ENCODE measurements at regions not wholly inside any gene's neighbourhood (a gene's known extent, or its start where the extent isn't known, plus 50 kb on each side); places are given as distances from the start of the nearest gene placed in this dataset.

GRCh38 chr12:46445093-46445492 is 72.5 kb upstream of the SLC38A2 start:
- no peaks in the 10 kb centered on the region for H3K27me3 ChIP-seq
- peaks cover 36% of the 10 kb centered on the region for H3K4me1 ChIP-seq
- no peak overlapping the region for H3K4me3 ChIP-seq
- intact Hi-C loops (cut with DNase I), result no loop called here
- H3K27ac ChIP-seq, result no peak overlapping the region
- no peak for DNase-seq (ENCODE audit: extremely low spot score in 2 of 2)
- TF ChIP-seq POLR2A (IDR thresholded peaks at IDR 0.05) (no peak), POLR2AphosphoS5 (IDR thresholded peaks at IDR 0.05; ENCODE audit: insufficient read depth in 1 of 2, low read depth in 1 of 2) (no peak)
- TF ChIP-seq, protein P1, sequence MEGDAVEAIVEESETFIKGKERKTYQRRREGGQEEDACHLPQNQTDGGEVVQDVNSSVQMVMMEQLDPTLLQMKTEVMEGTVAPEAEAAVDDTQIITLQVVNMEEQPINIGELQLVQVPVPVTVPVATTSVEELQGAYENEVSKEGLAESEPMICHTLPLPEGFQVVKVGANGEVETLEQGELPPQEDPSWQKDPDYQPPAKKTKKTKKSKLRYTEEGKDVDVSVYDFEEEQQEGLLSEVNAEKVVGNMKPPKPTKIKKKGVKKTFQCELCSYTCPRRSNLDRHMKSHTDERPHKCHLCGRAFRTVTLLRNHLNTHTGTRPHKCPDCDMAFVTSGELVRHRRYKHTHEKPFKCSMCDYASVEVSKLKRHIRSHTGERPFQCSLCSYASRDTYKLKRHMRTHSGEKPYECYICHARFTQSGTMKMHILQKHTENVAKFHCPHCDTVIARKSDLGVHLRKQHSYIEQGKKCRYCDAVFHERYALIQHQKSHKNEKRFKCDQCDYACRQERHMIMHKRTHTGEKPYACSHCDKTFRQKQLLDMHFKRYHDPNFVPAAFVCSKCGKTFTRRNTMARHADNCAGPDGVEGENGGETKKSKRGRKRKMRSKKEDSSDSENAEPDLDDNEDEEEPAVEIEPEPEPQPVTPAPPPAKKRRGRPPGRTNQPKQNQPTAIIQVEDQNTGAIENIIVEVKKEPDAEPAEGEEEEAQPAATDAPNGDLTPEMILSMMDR (IDR thresholded peaks at IDR 0.05), result no peak
- no peaks in the 10 kb centered on the region for H3K36me3 ChIP-seq
- no peaks in the 10 kb centered on the region for H3K9me3 ChIP-seq

GRCh38 chr12:46443594-46444263 is 71.2 kb upstream of the SLC38A2 start:
- DNase-seq (ENCODE audit: extremely low spot score in 2 of 2), result no peak
- Histone ChIP-seq H3K27ac (no peak overlapping the region), H3K27me3 (no peaks in the 10 kb centered on the region), H3K36me3 (no peaks in the 10 kb centered on the region), H3K4me1 (peaks cover 35% of the 10 kb centered on the region), H3K9me3 (no peaks in the 10 kb centered on the region), H3K4me3 (no peak overlapping the region)
- intact Hi-C loops (cut with DNase I), result no loop called here
- TF ChIP-seq POLR2AphosphoS5 (IDR thresholded peaks at IDR 0.05; ENCODE audit: insufficient read depth in 1 of 2, low read depth in 1 of 2), result no peak
- TF ChIP-seq, protein P1 (IDR thresholded peaks at IDR 0.05), result no peak
- no peak for TF ChIP-seq POLR2A (IDR thresholded peaks at IDR 0.05)

DNA sequence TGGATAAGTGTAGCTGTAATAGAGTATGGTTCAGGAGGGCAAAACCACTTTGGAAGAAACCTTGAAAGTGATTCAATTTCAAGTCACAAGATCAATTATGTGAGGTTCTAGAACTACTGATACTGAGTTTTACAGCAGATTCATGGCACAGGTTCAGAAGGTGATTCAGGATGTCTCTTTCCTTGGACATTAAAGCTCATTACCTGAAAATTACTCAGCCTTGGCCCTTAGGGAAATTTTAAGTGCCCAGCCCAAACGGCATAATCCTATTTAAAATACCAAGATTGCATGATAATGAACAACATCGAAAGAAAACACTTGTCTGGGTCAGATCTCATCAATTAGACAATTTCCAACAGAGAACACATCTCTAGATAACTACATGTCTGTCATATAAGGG is 70.2 kb upstream of the SLC38A2 start:
- DNase-seq (ENCODE audit: extremely low spot score in 2 of 2), result no peak
- H3K36me3 ChIP-seq, result no peaks in the 10 kb centered on the region
- H3K9me3 ChIP-seq, result no peaks in the 10 kb centered on the region
- no peak overlapping the region for H3K4me3 ChIP-seq
- intact Hi-C loops (cut with DNase I), result no loop called here
- TF ChIP-seq POLR2AphosphoS5 (IDR thresholded peaks at IDR 0.05; ENCODE audit: insufficient read depth in 1 of 2, low read depth in 1 of 2), result no peak
- TF ChIP-seq, protein P1 (IDR thresholded peaks at IDR 0.05), result no peak
- TF ChIP-seq POLR2A (IDR thresholded peaks at IDR 0.05), result no peak
- H3K27me3 ChIP-seq, result no peaks in the 10 kb centered on the region
- peaks cover 35% of the 10 kb centered on the region for H3K4me1 ChIP-seq
- H3K27ac ChIP-seq, result no peak overlapping the region

GRCh38 chr12:46442239-46442638 is 69.7 kb upstream of the SLC38A2 start:
- intact Hi-C loops (cut with DNase I), result no loop called here
- Histone ChIP-seq H3K27ac (no peak overlapping the region), H3K4me1 (peaks cover 35% of the 10 kb centered on the region)

More at GRCh38 chr12:46442239-46442638, 69.7 kb upstream of the SLC38A2 start:
- Histone ChIP-seq H3K9me3 (no peaks in the 10 kb centered on the region), H3K4me3 (no peak overlapping the region), H3K27me3 (no peaks in the 10 kb centered on the region), H3K36me3 (no peaks in the 10 kb centered on the region)
- DNase-seq (ENCODE audit: extremely low spot score in 2 of 2), result no peak
- TF ChIP-seq POLR2A (IDR thresholded peaks at IDR 0.05), result no peak
- no peak for TF ChIP-seq POLR2AphosphoS5 (IDR thresholded peaks at IDR 0.05; ENCODE audit: insufficient read depth in 1 of 2, low read depth in 1 of 2)
- TF ChIP-seq, protein P1 (IDR thresholded peaks at IDR 0.05), result no peak

Data from vagina (tissue), 2 donors.